H9 (cell line): ENCODE measurements at regions not wholly inside any gene's neighbourhood (a gene's known extent, or its start where the extent isn't known, plus 50 kb on each side); places are given as distances from the start of the nearest gene placed in this dataset.

Source experiments
- DNase-seq: peaks from one replicate; pipeline ENCODE4 v3.0.0-alpha.2; 2017
- H2AFZ ChIP-seq: one replicate; pipeline ENCODE4 v1.6.1; 2013; ENCODE audit warnings: mild to moderate bottlenecking, low read length, control low read depth, moderate library complexity
- H2AK5ac ChIP-seq: 2 replicates; pipeline ENCODE4 v1.6.1; 2013; ENCODE audit warnings: low read length, control low read depth, mixed read lengths; ENCODE audit not compliant: insufficient read length
- H2BK120ac ChIP-seq: one replicate; pipeline ENCODE4 v1.6.1; 2013; ENCODE audit warnings: low read depth, mild to moderate bottlenecking, low read length, control low read depth, inconsistent platforms; ENCODE audit not compliant: poor library complexity, severe bottlenecking
- H2BK12ac ChIP-seq: 2 replicates; pipeline ENCODE4 v1.6.1; 2013; ENCODE audit warnings: low read length, control low read depth, mixed read lengths, low read depth; ENCODE audit not compliant: insufficient read length
- H2BK15ac ChIP-seq: 2 replicates; pipeline ENCODE4 v1.6.1; 2013; ENCODE audit warnings: low read depth, low read length, control low read depth
- H2BK20ac ChIP-seq: one replicate; pipeline ENCODE4 v1.6.1; 2013; ENCODE audit warnings: low read depth, mild to moderate bottlenecking, low read length, control low read depth, inconsistent platforms; ENCODE audit not compliant: poor library complexity, severe bottlenecking
- H2BK5ac ChIP-seq: 2 replicates; pipeline ENCODE4 v1.6.1; 2013; ENCODE audit warnings: low read length, control low read depth, mixed read lengths; ENCODE audit not compliant: insufficient read length
- H3K14ac ChIP-seq: 2 replicates; pipeline ENCODE4 v1.6.1; 2013; ENCODE audit warnings: low read length, control low read depth; ENCODE audit not compliant: insufficient read depth
- H3K18ac ChIP-seq: 2 replicates; pipeline ENCODE4 v1.6.1; 2013; ENCODE audit warnings: low read depth, mild to moderate bottlenecking, mixed read lengths, low read length, control low read depth; ENCODE audit not compliant: insufficient read length
- H3K23ac ChIP-seq: 2 replicates; pipeline ENCODE4 v1.6.1; 2013; ENCODE audit warnings: low read length, control low read depth, mixed read lengths, low read depth; ENCODE audit not compliant: insufficient read length
- H3K23me2 ChIP-seq: 2 replicates; pipeline ENCODE4 v1.6.1; 2013; ENCODE audit warnings: low read depth, mild to moderate bottlenecking, mixed read lengths, low read length, control low read depth; ENCODE audit not compliant: insufficient read length, poor library complexity, severe bottlenecking
- H3K27ac ChIP-seq: 2 replicates; pipeline ENCODE4 v1.5.1; 2013; ENCODE audit warnings: low read length, control low read depth, mixed read lengths, low read depth; ENCODE audit not compliant: insufficient read length
- H3K27me3 ChIP-seq: 2 replicates; pipeline ENCODE4 v1.6.1; 2013; ENCODE audit warnings: low read length, control low read depth, inconsistent platforms; ENCODE audit not compliant: insufficient read depth
- H3K4ac ChIP-seq: 2 replicates; pipeline ENCODE4 v1.6.1; 2013; ENCODE audit warnings: low read depth, mild to moderate bottlenecking, control low read depth, inconsistent platforms, low read length, moderate library complexity
- H3K4me1 ChIP-seq: 2 replicates; pipeline ENCODE4 v1.6.1; 2013; ENCODE audit warnings: low read length, control low read depth, inconsistent platforms; ENCODE audit not compliant: insufficient read depth
- H3K4me2 ChIP-seq: 2 replicates; pipeline ENCODE4 v1.6.1; 2013; ENCODE audit warnings: low read length, control low read depth, mixed read lengths; ENCODE audit not compliant: insufficient read length, insufficient read depth
- H3K56ac ChIP-seq: 2 replicates; pipeline ENCODE4 v1.6.1; 2013; ENCODE audit warnings: low read depth, mild to moderate bottlenecking, mixed read lengths, low read length, control low read depth; ENCODE audit not compliant: insufficient read length
- H3K79me1 ChIP-seq: 2 replicates; pipeline ENCODE4 v1.6.1; 2013; ENCODE audit warnings: low read depth, mild to moderate bottlenecking, moderate library complexity, low read length, control low read depth, inconsistent platforms; ENCODE audit not compliant: insufficient read depth, poor library complexity, severe bottlenecking
- H3K79me2 ChIP-seq: 2 replicates; pipeline ENCODE4 v1.6.1; 2013; ENCODE audit warnings: low read length, control low read depth, inconsistent platforms; ENCODE audit not compliant: insufficient read depth
- H3K9ac ChIP-seq: 2 replicates; pipeline ENCODE4 v1.6.1; 2013; ENCODE audit warnings: low read length, control low read depth, mixed read lengths; ENCODE audit not compliant: insufficient read length; ENCODE audit errors: extremely low read depth
- H3K9me3 ChIP-seq: one replicate; pipeline ENCODE4 v1.6.1; 2013; ENCODE audit warnings: low read depth, low read length, inconsistent platforms; ENCODE audit not compliant: control insufficient read depth
- H3T11ph ChIP-seq: one replicate; pipeline ENCODE4 v1.6.1; 2013; ENCODE audit warnings: mild to moderate bottlenecking, low read length, control low read depth, inconsistent platforms
- H4K20me1 ChIP-seq: one replicate; pipeline ENCODE4 v1.6.1; 2013; ENCODE audit not compliant: control insufficient read depth, insufficient read length, insufficient read depth
- H4K5ac ChIP-seq: 2 replicates; pipeline ENCODE4 v1.6.1; 2013; ENCODE audit warnings: low read depth, mild to moderate bottlenecking, mixed read lengths, low read length, control low read depth; ENCODE audit not compliant: insufficient read length
- H4K8ac ChIP-seq: replicated peaks from 2 replicates; pipeline ENCODE4 v1.6.1; 2013; ENCODE audit warnings: low read length, control low read depth, mixed read lengths, low read depth; ENCODE audit not compliant: insufficient read length
- H4K91ac ChIP-seq: 2 replicates; pipeline ENCODE4 v1.6.1; 2013; ENCODE audit warnings: low read depth, mild to moderate bottlenecking, moderate library complexity, mixed read lengths, low read length, control low read depth; ENCODE audit not compliant: insufficient read length
- H3K27ac Mint-ChIP-seq, 3 experiments: 2 replicates in 2 of 3; 3 replicates in 1 of 3; pipeline ENCODE4 v1.8.0; 2020 to 2021; ENCODE audit warnings: mixed read lengths in 3 of 3, mild to moderate bottlenecking in 1 of 3, moderate library complexity in 1 of 3
- H3K27me3 Mint-ChIP-seq: 2 replicates; pipeline ENCODE4 v1.8.0; 2021; ENCODE audit warnings: low read depth, mild to moderate bottlenecking, moderate library complexity, mixed read lengths
- H3K36me3 Mint-ChIP-seq, 3 experiments: 2 replicates in 2 of 3; 3 replicates in 1 of 3; pipeline ENCODE4 v1.8.0; 2020 to 2021; ENCODE audit warnings: low read depth in 3 of 3, mixed read lengths in 3 of 3; ENCODE audit not compliant: insufficient read depth in 1 of 3
- H3K4me1 Mint-ChIP-seq, 2 experiments: 2 replicates each; pipeline ENCODE4 v1.8.0; 2020; ENCODE audit warnings: mixed read lengths in 2 of 2
- H3K4me3 Mint-ChIP-seq, 2 experiments: 2 replicates in 1 of 2; 3 replicates in 1 of 2; pipeline ENCODE4 v1.8.0; 2020 to 2021; ENCODE audit warnings: mild to moderate bottlenecking in 2 of 2, mixed read lengths in 2 of 2, moderate library complexity in 1 of 2
- H3K9me3 Mint-ChIP-seq, 2 experiments: 2 replicates in 1 of 2; 3 replicates in 1 of 2; pipeline ENCODE4 v1.8.0; 2020; ENCODE audit warnings: mild to moderate bottlenecking in 2 of 2, mixed read lengths in 2 of 2, moderate library complexity in 1 of 2
- CTCF ChIP-seq: fragments of 200-600 bp; sonication (generic); conservative IDR thresholded peaks from 3 replicates; pipeline ENCODE4 v1.8.0; 2021; ENCODE audit warnings: antibody characterized with exemption, mild to moderate bottlenecking
- WGBS: extraction: QIAGEN DNeasy Blood & Tissue Kit; methylation state at CpG from one replicate; pipeline ENCODE4 v1.1.7; 2013; ENCODE audit warnings: missing lambda C conversion rate, low lambda C conversion rate, mixed read lengths; ENCODE audit not compliant: insufficient read length; ENCODE audit errors: extremely low coverage; 5-methylcytosine and 5-hydroxymethylcytosine counted together

GRCh38 chr6:167513778-167514177, 188.9 kb downstream of the TTLL2 start:
- H3K27me3 ChIP-seq = no peaks in the 10 kb centered on the region
- H4K91ac ChIP-seq = no peak overlapping the region
- no peak overlapping the region for H3K23ac ChIP-seq
- no peak overlapping the region for H3K27ac ChIP-seq
- H3K79me2 ChIP-seq = no peaks in the 10 kb centered on the region
- H2BK120ac ChIP-seq = no peak overlapping the region
- no peak overlapping the region for H3K9ac ChIP-seq
- no peak overlapping the region for H3K56ac ChIP-seq
- no peaks in the 10 kb centered on the region for H4K20me1 ChIP-seq
- H3K4ac ChIP-seq = no peak overlapping the region
- no peaks in the 10 kb centered on the region for H3K79me1 ChIP-seq
- no peak overlapping the region for H2BK20ac ChIP-seq
- H2BK12ac ChIP-seq = no peak overlapping the region
- peaks cover 12 to 20% of the 10 kb centered on the region in 2 experiments for H3K4me1 Mint-ChIP-seq
- WGBS = no CpG with 5 or more reads among the region's 9 CpGs
- H4K8ac ChIP-seq = no peak overlapping the region
- no peak overlapping the region for H2BK15ac ChIP-seq
- no peak overlapping the region for H3T11ph ChIP-seq
- H3K9me3 ChIP-seq = no peaks in the 10 kb centered on the region
- H2AK5ac ChIP-seq = no peak overlapping the region
- no peak overlapping the region for H3K4me3 Mint-ChIP-seq
- no peaks in the 10 kb centered on the region for H3K4me1 ChIP-seq
- H3K14ac ChIP-seq = no peak overlapping the region
- no peak for DNase-seq
- H3K27me3 Mint-ChIP-seq = peaks cover 15% of the 10 kb centered on the region
- no peaks in the 10 kb centered on the region; a peak in 2 of 5 replicates for H3K9me3 Mint-ChIP-seq
- H2BK5ac ChIP-seq = no peak overlapping the region
- no peak overlapping the region for H3K4me2 ChIP-seq
- H2AFZ ChIP-seq = no peak overlapping the region
- H3K27ac Mint-ChIP-seq = no peak overlapping the region
- no peak for TF ChIP-seq CTCF
- no peak overlapping the region for H4K5ac ChIP-seq
- no peaks in the 10 kb centered on the region for H3K36me3 Mint-ChIP-seq
- H3K18ac ChIP-seq = no peak overlapping the region
- no peaks in the 10 kb centered on the region for H3K23me2 ChIP-seq
